ENCODE measurements at regions not wholly inside any gene's neighbourhood (a gene's known extent, or its start where the extent isn't known, plus 50 kb on each side); places are given as distances from the start of the nearest gene placed in this dataset.

DNA sequence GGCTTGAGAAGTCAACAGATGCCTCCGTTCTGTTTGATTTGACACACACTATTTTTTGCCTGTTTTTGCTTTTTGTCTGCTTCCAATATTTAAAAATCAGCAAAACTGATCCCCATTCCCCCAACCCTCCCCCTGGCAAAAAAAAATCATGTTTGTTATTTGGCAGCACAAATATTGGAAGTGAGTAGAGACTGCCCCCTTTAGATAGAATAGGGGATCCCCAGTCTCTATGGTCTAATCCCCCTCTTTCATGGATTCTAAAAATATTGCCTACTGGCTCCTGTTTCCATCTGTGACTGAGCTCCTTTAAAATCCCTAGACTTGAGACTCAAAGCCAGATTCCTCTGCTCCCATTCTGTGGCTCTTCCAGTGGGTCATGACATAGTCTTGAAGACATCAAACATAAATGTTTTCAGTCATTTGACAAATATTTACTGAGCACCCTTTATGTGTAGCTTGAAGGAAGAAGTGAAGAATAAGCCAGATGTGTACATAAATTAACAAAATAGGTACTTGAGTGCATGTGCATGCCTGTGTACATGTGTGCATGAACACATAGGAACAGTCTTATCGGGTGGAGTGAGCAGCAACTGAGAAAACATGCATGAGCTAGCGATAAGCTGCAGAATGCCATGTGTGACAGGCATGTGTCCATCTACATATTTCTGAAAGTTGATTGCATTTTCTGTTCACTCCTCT lies 101.2 kb downstream of the SALL1 start:
- intact Hi-C loops (cut with micrococcal nuclease), result no loop called here
- no peaks in the 10 kb centered on the region for H3K9me3 Mint-ChIP-seq
- H3K4me1 Mint-ChIP-seq (ENCODE audit: low read depth), result peaks cover under 1% of the 10 kb centered on the region
- H3K27me3 Mint-ChIP-seq, result no peaks in the 10 kb centered on the region
- H3K27ac Mint-ChIP-seq, result no peak overlapping the region
- no peak overlapping the region for H3K4me3 Mint-ChIP-seq
- H3K36me3 Mint-ChIP-seq (ENCODE audit: low read depth), result no peaks in the 10 kb centered on the region

DNA sequence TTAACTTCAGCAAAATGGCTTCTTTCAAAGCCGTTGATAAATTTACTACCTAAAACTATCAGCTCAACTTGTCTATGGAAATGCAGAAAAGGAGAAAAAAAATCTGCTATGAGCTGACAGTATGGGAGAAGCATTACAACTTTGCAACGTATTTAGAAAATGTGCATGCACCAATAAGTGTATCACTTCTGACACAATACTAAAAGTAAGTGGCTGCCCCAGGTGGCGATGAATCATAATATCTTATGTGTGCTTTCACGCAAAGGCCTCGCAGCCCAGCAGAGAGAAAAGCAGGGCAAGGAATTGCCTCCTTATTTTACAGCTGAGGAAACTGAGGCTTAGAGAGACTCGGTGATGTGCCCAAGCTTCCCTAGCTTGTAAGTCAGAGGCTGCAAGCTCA lies 101.8 kb downstream of the SALL1 start:
- no peaks in the 10 kb centered on the region for H3K36me3 Mint-ChIP-seq (ENCODE audit: low read depth)
- intact Hi-C loops (cut with micrococcal nuclease), result no loop called here
- no peaks in the 10 kb centered on the region for H3K27me3 Mint-ChIP-seq
- H3K9me3 Mint-ChIP-seq, result no peaks in the 10 kb centered on the region
- H3K4me3 Mint-ChIP-seq, result no peak overlapping the region
- no peak overlapping the region for H3K27ac Mint-ChIP-seq
- H3K4me1 Mint-ChIP-seq (ENCODE audit: low read depth), result no peaks in the 10 kb centered on the region

DNA sequence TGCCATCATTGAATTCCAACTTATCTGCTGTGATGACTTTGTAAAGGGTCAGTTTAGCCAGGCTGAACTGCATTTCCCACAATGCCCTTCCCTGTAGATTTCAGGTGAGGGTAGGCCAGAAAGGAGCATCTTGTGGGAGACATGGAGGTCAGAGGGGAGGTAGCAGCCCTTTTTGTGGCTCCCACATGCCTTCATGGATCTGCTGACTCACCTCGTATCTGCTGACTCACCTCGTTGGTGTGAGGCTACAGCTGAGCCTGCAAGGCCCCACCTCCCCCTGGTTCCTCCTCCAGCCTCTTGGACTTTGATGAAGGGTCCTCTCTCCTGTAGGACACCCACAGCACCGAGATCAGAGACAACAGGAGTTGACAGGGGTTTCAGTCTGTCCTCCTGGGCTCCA lies 102.5 kb downstream of the SALL1 start:
- H3K9me3 Mint-ChIP-seq, result no peaks in the 10 kb centered on the region
- no peak overlapping the region for H3K27ac Mint-ChIP-seq
- H3K4me1 Mint-ChIP-seq (ENCODE audit: low read depth), result no peaks in the 10 kb centered on the region
- H3K36me3 Mint-ChIP-seq (ENCODE audit: low read depth), result no peaks in the 10 kb centered on the region
- intact Hi-C loops (cut with micrococcal nuclease), result no loop called here
- H3K4me3 Mint-ChIP-seq, result no peak overlapping the region
- no peaks in the 10 kb centered on the region for H3K27me3 Mint-ChIP-seq

DNA sequence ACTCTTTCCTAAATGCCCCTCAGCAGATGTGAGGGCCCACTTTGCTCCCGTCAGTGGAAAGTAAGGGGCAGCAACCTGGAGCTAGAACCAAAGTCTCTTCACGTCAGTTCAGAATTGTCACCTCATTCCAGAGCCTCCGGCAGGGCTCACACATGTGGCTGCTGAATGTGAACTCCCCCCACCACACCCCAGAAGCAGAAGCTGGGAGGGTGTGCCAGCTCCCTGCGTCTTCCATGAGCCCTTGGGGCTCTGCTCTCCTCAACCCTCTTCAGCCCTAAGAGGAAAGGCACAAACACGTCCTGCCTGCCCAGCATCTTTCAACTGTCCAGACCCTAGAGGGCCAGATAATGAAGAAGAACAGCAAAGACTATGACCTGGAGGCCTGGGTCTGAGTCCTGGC lies 105.3 kb downstream of the SALL1 start:
- Mint-ChIP-seq H3K27ac (no peak overlapping the region), H3K4me1 (ENCODE audit: low read depth) (no peaks in the 10 kb centered on the region), H3K27me3 (no peaks in the 10 kb centered on the region), H3K9me3 (no peaks in the 10 kb centered on the region), H3K36me3 (ENCODE audit: low read depth) (no peaks in the 10 kb centered on the region), H3K4me3 (no peak overlapping the region)
- intact Hi-C loops (cut with micrococcal nuclease), result no loop called here

DNA sequence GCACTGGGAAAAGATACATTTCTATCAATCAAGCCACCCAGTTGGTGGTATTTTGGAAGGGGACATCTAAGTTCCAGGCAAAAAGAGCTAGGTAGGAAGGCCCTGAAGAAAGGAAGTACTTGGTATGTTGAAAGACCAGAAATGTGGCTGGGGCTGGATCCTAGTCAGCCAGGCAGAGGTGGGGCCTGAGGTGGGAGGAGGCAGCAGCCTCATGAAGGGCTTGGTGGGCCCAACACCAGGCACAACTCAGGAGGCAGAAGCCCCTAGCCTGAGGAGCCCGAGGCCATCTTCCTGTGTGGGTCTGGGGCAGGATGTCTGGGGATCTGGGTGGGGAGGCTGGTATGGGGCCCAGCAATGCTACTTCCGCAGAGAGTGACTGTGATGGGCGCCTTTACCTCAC lies 105.9 kb downstream of the SALL1 start:
- H3K36me3 Mint-ChIP-seq (ENCODE audit: low read depth), result no peaks in the 10 kb centered on the region
- H3K4me1 Mint-ChIP-seq (ENCODE audit: low read depth), result no peaks in the 10 kb centered on the region
- H3K27me3 Mint-ChIP-seq, result no peaks in the 10 kb centered on the region
- no peak overlapping the region for H3K4me3 Mint-ChIP-seq
- intact Hi-C loops (cut with micrococcal nuclease), result no loop called here
- H3K27ac Mint-ChIP-seq, result no peak overlapping the region
- no peaks in the 10 kb centered on the region for H3K9me3 Mint-ChIP-seq

DNA sequence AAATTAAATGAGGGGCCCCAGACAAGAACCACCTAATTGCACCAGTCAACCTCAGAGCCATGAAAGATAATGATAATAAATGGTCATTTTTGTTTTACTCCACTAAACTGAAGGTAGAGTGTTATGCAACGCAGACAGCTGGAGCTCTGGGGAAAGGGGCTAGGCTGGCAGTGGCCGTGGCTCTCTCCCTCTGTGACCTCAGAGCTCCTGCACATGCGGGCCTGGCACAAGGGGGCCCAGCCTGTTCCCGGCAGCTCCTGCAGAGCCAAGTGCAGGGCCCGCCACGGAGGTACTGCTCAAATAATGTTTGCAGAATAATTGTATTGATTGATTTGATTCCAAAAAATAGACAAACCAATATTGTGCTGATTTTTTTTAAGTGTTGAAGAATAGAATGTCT lies 109.5 kb downstream of the SALL1 start:
- Mint-ChIP-seq H3K4me3 (no peak overlapping the region), H3K36me3 (ENCODE audit: low read depth) (no peaks in the 10 kb centered on the region), H3K27me3 (no peaks in the 10 kb centered on the region), H3K9me3 (no peaks in the 10 kb centered on the region), H3K4me1 (ENCODE audit: low read depth) (no peaks in the 10 kb centered on the region), H3K27ac (no peak overlapping the region)
- intact Hi-C loops (cut with micrococcal nuclease), result no loop called here

DNA sequence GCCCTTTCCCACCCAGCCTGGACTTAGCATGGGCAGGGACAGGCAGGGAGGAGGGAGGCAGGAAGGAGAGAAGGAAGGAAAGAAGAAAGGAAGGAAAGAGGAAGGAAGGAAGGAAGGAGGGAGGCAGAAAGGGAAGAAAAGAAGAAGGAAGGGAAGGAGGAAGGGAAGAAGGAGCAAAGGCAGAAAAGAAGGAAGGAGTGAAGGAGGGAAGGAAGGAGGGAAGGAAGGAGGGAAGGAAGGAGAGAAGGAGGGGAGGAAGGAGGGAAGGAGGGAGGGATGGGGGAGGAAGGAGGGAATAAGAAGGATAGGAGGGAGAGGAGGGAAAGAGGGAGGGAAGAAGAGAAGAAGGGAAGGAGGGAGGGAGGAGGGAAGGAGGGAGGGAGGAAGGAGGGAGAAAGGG lies 110.4 kb downstream of the SALL1 start:
- Mint-ChIP-seq H3K9me3 (no peaks in the 10 kb centered on the region), H3K27ac (no peak overlapping the region), H3K4me1 (ENCODE audit: low read depth) (no peaks in the 10 kb centered on the region), H3K4me3 (no peak overlapping the region), H3K27me3 (no peaks in the 10 kb centered on the region), H3K36me3 (ENCODE audit: low read depth) (no peaks in the 10 kb centered on the region)
- intact Hi-C loops (cut with micrococcal nuclease), result no loop called here

DNA sequence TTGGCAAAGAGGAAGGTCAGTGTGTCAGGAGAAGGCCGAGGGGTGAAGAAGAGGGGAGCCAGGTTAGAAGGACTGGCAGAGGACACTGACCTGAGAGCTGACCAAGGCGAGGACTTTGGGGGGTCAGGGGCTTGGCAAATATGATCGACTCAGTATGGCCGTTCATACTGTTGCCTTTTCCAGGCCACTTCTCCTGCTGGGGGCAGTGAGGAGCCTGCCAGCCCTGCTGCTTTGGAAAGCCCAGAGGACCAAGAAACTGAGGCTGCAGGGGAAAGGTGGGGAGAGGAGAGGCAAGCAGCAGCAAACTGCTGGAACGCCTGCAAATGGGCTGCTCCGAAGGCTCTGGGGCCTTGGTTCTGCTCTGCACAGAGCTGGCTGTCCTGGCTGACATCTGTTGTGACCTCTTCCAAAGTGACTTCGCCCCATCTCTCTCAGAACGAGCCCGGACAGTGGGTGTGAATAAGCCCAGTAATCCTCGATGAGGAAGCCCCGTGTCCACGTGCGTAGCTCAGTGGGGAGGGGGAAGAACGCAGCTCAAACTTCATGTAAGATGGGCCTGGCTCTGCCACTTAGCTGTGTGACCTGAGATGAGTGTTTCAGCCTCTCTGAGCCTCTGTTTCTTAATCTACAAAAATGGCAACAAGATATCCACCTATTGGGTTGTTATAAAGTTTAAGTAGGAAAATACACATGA lies 111.3 kb downstream of the SALL1 start:
- Mint-ChIP-seq H3K27me3 (no peaks in the 10 kb centered on the region), H3K27ac (no peak overlapping the region), H3K36me3 (ENCODE audit: low read depth) (no peaks in the 10 kb centered on the region), H3K4me3 (no peak overlapping the region), H3K9me3 (no peaks in the 10 kb centered on the region), H3K4me1 (ENCODE audit: low read depth) (no peaks in the 10 kb centered on the region)
- intact Hi-C loops (cut with micrococcal nuclease), result no loop called here

DNA sequence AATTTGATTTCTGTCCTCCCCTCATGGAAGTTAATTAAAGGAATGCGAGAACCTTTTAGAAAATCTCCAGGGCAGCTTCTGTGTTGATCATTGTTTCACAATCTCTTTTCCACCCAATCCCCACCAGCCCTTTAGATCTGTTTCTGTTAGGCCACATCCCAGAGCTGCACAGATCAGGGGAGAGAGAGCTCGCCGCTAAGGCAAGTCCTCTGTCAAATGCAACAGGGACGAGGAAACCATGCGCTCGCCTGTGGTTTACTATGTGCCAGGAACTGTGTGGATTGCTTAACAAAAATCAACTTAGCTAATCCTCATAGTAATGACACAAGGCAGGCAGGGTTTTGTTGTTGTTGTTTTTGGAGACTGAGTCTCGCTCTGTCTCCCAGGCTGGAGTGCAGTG lies 115.4 kb downstream of the SALL1 start:
- H3K4me3 Mint-ChIP-seq, result no peak overlapping the region
- H3K4me1 Mint-ChIP-seq (ENCODE audit: low read depth), result no peaks in the 10 kb centered on the region
- no peaks in the 10 kb centered on the region for H3K9me3 Mint-ChIP-seq
- intact Hi-C loops (cut with micrococcal nuclease), result no loop called here
- H3K27me3 Mint-ChIP-seq, result peaks cover 1% of the 10 kb centered on the region
- H3K27ac Mint-ChIP-seq, result no peak overlapping the region
- no peaks in the 10 kb centered on the region for H3K36me3 Mint-ChIP-seq (ENCODE audit: low read depth)

DNA sequence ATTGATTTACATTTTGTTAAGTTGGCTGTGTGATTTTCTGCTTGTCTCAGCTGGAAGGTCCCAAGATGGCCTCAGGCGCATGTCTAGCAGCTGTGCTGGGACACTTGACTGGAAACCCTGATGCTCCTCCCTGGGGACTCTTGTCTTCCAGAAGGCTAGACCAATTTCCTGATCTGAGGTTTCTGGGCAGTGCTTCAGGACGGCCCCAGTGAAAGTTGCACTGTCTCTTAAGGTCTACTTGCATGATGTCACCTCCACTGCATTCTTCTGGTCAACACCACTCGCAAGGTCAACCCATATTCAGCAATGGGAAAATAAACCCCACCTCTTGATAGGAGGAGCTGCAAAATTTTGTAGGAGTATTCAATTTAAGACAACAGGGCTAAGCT lies 116.0 kb downstream of the SALL1 start:
- intact Hi-C loops (cut with micrococcal nuclease), result no loop called here
- peaks cover 1% of the 10 kb centered on the region for H3K27me3 Mint-ChIP-seq
- H3K4me3 Mint-ChIP-seq, result no peak overlapping the region
- no peaks in the 10 kb centered on the region for H3K4me1 Mint-ChIP-seq (ENCODE audit: low read depth)
- no peaks in the 10 kb centered on the region for H3K36me3 Mint-ChIP-seq (ENCODE audit: low read depth)
- H3K9me3 Mint-ChIP-seq, result no peaks in the 10 kb centered on the region
- no peak overlapping the region for H3K27ac Mint-ChIP-seq

DNA sequence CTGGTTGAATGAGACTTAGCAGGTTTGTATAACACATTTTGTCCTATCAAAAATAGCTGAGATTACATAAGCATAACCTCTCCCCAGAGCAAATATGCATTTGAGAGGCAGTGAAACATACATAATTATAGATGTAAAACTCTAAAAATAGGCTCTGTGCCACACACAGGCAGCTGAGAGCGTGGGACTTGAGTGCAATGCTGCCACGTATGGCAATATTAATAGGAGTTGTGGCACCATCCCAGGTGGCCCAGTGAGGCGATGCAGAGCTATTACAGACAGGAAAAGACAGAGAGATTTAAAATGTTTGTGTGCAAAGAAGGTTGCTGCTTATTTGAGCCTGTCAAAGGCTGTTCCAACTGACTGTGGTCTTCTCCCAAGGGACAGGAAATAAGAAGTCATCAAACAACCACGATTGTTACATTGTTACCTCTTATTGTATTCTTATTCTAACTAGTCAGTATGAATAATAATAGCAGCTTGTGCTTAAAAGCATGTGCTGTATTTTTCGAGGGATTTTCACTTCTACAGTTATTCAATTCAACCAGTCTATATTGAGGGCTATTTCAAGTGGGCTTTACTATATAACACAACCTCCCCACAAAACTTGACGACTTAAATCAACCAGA lies 116.5 kb downstream of the SALL1 start:
- Mint-ChIP-seq H3K4me3 (no peak overlapping the region), H3K4me1 (ENCODE audit: low read depth) (no peaks in the 10 kb centered on the region), H3K9me3 (no peaks in the 10 kb centered on the region), H3K36me3 (ENCODE audit: low read depth) (no peaks in the 10 kb centered on the region), H3K27ac (no peak overlapping the region), H3K27me3 (peaks cover 1% of the 10 kb centered on the region)
- intact Hi-C loops (cut with micrococcal nuclease), result no loop called here

DNA sequence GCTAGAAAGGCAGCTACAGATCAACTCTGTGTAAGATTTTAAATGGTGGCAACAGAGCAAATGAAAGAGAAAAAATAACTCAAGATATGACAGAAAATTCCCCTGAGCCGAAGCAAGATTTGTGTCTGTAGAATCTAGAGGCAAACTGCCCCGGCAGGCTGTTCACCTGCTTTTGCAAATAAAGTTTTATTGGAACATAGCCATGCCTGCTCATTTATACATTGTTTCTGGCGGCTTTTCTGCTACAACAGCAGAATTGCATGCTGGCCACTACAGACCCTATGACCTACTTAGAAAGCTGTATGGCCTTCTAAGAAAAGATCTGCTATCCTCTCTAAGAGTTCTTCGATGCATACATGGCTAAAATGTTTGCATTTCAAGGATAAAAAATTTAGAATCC lies 119.5 kb downstream of the SALL1 start:
- peaks cover 1% of the 10 kb centered on the region for H3K27me3 Mint-ChIP-seq

DNA sequence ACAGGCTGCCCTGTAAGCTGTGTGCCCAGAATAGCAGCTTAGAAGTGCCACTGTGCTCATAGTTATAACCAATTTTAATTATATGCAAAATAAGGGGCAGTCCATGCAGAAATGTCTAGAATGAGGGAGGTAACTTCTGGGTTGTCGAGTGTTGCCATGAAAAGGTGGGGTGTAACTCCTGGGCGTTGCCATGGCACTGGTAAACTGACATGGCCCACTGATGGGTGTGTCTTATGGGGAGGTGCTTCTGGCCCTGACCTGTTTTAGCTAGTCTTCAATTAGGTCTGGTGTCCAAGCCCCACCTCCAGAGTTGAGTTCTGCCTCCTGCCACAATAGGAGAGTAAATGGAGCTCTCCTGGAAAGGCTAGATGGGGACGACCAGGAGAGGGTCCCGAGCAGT lies 120.6 kb downstream of the SALL1 start:
- H3K36me3 Mint-ChIP-seq (ENCODE audit: low read depth), result no peaks in the 10 kb centered on the region
- no peak overlapping the region for H3K4me3 Mint-ChIP-seq
- H3K27me3 Mint-ChIP-seq, result peaks cover 3% of the 10 kb centered on the region
- no peaks in the 10 kb centered on the region for H3K4me1 Mint-ChIP-seq (ENCODE audit: low read depth)
- intact Hi-C loops (cut with micrococcal nuclease), result no loop called here
- no peaks in the 10 kb centered on the region for H3K9me3 Mint-ChIP-seq
- H3K27ac Mint-ChIP-seq, result no peak overlapping the region

More for the DNA sequence above, 119.5 kb downstream of the SALL1 start:
- Mint-ChIP-seq H3K36me3 (ENCODE audit: low read depth) (no peaks in the 10 kb centered on the region), H3K4me1 (ENCODE audit: low read depth) (no peaks in the 10 kb centered on the region), H3K9me3 (no peaks in the 10 kb centered on the region), H3K4me3 (no peak overlapping the region), H3K27ac (no peak overlapping the region)
- intact Hi-C loops (cut with micrococcal nuclease), result no loop called here

DNA sequence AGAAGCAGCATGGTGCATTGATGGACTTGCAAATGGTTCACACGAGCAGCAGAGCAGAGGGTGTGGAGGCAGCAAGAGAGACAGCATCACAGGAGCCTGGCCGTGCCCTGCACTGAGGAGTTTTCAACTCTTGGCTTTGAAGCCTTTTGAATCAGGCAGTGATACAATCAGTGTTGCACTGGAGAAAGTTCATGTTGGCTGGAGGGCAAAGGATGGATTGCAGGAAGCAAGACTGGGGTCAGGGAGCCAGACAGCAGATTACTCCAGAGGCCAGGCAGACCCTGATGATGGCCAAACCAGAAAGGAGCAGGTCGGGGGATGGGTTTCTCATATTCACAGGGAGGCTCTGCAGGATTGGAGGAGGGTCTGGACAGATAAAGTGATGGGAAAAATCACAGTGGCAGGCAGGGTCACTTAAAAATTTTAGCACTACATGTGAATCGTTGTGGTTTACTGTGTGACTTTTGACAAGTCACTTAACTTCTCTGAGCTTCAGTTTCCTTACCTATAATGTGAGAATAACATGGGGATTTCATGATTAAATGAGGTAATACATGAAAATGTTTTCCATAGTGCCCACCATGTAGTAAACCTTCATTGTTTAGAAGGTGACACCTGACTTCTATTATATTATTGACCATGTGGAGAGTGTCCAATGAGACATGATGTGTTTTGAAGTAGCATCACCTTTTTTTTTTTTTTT lies 125.3 kb downstream of the SALL1 start:
- H3K27ac Mint-ChIP-seq, result no peak overlapping the region
- H3K27me3 Mint-ChIP-seq, result peaks cover 7% of the 10 kb centered on the region
- intact Hi-C loops (cut with micrococcal nuclease), result no loop called here
- no peaks in the 10 kb centered on the region for H3K36me3 Mint-ChIP-seq (ENCODE audit: low read depth)
- H3K9me3 Mint-ChIP-seq, result no peaks in the 10 kb centered on the region
- no peak overlapping the region for H3K4me3 Mint-ChIP-seq
- H3K4me1 Mint-ChIP-seq (ENCODE audit: low read depth), result no peaks in the 10 kb centered on the region
